Natural killer cell (primary cell): ENCODE measurements at regions not wholly inside any gene's neighbourhood (a gene's known extent, or its start where the extent isn't known, plus 50 kb on each side); places are given as distances from the start of the nearest gene placed in this dataset.

Experiments
- ATAC-seq, 3 donors: fragments of 150-1000 bp in 2 of 3; fragments of 200-7000 bp in 1 of 3; cut with Tn5 transposase; 1 replicate in 1 of 3; 2 replicates in 2 of 3; pipeline ENCODE4 v1.10.0; 2021; ENCODE audit warnings: mild to moderate bottlenecking in 2 of 3, moderate library complexity in 2 of 3
- DNase-seq, 2 donors: peaks; one replicate each; pipeline versions ENCODE4 v3.0.0 to v3.0.0-alpha.2; 2013 to 2021; ENCODE audit warnings: mixed read lengths in 1 of 2
- H3K27ac ChIP-seq: one replicate; pipeline ENCODE4 v1.5.1; 2013; ENCODE audit warnings: mild to moderate bottlenecking, low read length
- H3K27me3 ChIP-seq: one replicate; pipeline ENCODE4 v1.6.1; 2013; ENCODE audit warnings: low read length; ENCODE audit not compliant: control insufficient read depth, insufficient read depth
- H3K36me3 ChIP-seq: one replicate; pipeline ENCODE4 v1.6.1; 2013; ENCODE audit warnings: low read length; ENCODE audit not compliant: control insufficient read depth, insufficient read depth
- H3K4me1 ChIP-seq: one replicate; pipeline ENCODE4 v1.6.1; 2013; ENCODE audit warnings: low read length; ENCODE audit not compliant: control insufficient read depth, insufficient read depth
- H3K4me3 ChIP-seq: one replicate; pipeline ENCODE4 v1.5.1; 2013; ENCODE audit warnings: low read length
- H3K9me3 ChIP-seq: one replicate; pipeline ENCODE4 v1.6.1; 2013; ENCODE audit warnings: low read length; ENCODE audit not compliant: control insufficient read depth, insufficient read depth
- H3K27ac Mint-ChIP-seq, 2 donors: one replicate each; pipeline ENCODE4 v1.8.0; 2022; ENCODE audit warnings: mild to moderate bottlenecking in 2 of 2, mixed read lengths in 2 of 2, moderate library complexity in 1 of 2
- H3K27me3 Mint-ChIP-seq, 2 donors: one replicate each; pipeline ENCODE4 v1.8.0; 2022; ENCODE audit warnings: low read depth in 2 of 2, mixed read lengths in 2 of 2
- H3K36me3 Mint-ChIP-seq: one replicate; pipeline ENCODE4 v1.8.0; 2022; ENCODE audit warnings: mixed read lengths
- H3K4me1 Mint-ChIP-seq, 2 donors: one replicate each; pipeline ENCODE4 v1.8.0; 2022; ENCODE audit warnings: mixed read lengths in 2 of 2
- H3K4me3 Mint-ChIP-seq: one replicate; pipeline ENCODE4 v1.8.0; 2022; ENCODE audit warnings: mild to moderate bottlenecking, moderate library complexity, mixed read lengths
- H3K9me3 Mint-ChIP-seq, 2 donors: one replicate each; pipeline ENCODE4 v1.8.0; 2022; ENCODE audit warnings: mixed read lengths in 2 of 2
- CTCF ChIP-seq: fragments of 200-600 bp; IDR thresholded peaks from one replicate; pipeline ENCODE4 v1.8.0; 2022; ENCODE audit warnings: antibody characterized with exemption
- WGBS: methylation state at CpG from one replicate; pipeline ENCODE4 v1.1.7; 2013; ENCODE audit warnings: missing lambda C conversion rate; ENCODE audit not compliant: insufficient coverage; 5-methylcytosine and 5-hydroxymethylcytosine counted together
- intact Hi-C: fragments of 100-400 bp; cut with micrococcal nuclease; formaldehyde crosslinking; loops from one replicate; pipeline ENCODE4 v1.14.2; 2022

- Histone ChIP-seq H3K27ac (no peak overlapping the region), H3K36me3 (no peaks in the 10 kb centered on the region), H3K4me3 (no peak overlapping the region), H3K4me1 (no peaks in the 10 kb centered on the region), H3K27me3 (no peaks in the 10 kb centered on the region), H3K9me3 (peaks cover 6% of the 10 kb centered on the region)
- Mint-ChIP-seq H3K27me3 (no peaks in the 10 kb centered on the region), H3K27ac (no peak overlapping the region), H3K4me1 (no peaks in the 10 kb centered on the region), H3K9me3 (peaks cover 5 to 9% of the 10 kb centered on the region in 2 donors), H3K4me3 (no peak overlapping the region), H3K36me3 (peaks cover 5% of the 10 kb centered on the region)
- DNase-seq (peak in 1 of 2 donors; percentile 18), ATAC-seq (no peak)
- 91% methylated on average over 8 of the region's 8 CpGs for WGBS
- no peak for TF ChIP-seq CTCF
- intact Hi-C loops = no loop called here
Observed at GRCh38 chr6:141077355-141078333, 1055.1 kb upstream of the GJE1 start.

GRCh38 chr6:141057761-141058160 is 1075.0 kb upstream of the GJE1 start:
- 92% methylated on average over 2 of the region's 2 CpGs for WGBS

GRCh38 chr6:141056945-141057625 is 1075.6 kb upstream of the GJE1 start:
- Mint-ChIP-seq H3K4me1 (no peaks in the 10 kb centered on the region), H3K4me3 (no peak overlapping the region), H3K9me3 (peaks cover 3 to 8% of the 10 kb centered on the region in 2 donors), H3K27ac (no peak overlapping the region), H3K36me3 (no peaks in the 10 kb centered on the region), H3K27me3 (no peaks in the 10 kb centered on the region)
- ATAC-seq (no peak), DNase-seq (no peak)
- Histone ChIP-seq H3K27ac (no peak overlapping the region), H3K36me3 (no peaks in the 10 kb centered on the region), H3K4me3 (no peak overlapping the region), H3K27me3 (no peaks in the 10 kb centered on the region), H3K4me1 (no peaks in the 10 kb centered on the region), H3K9me3 (no peaks in the 10 kb centered on the region)
- intact Hi-C loops = no loop called here
- WGBS = no CpG with 5 or more reads among the region's 2 CpGs
- no peak for TF ChIP-seq CTCF

More at GRCh38 chr6:141057761-141058160, 1075.0 kb upstream of the GJE1 start:
- Mint-ChIP-seq H3K4me1 (no peaks in the 10 kb centered on the region), H3K27ac (no peak overlapping the region), H3K9me3 (peaks cover 2 to 7% of the 10 kb centered on the region in 2 donors), H3K27me3 (no peaks in the 10 kb centered on the region), H3K36me3 (no peaks in the 10 kb centered on the region), H3K4me3 (no peak overlapping the region)
- H3K4me1 ChIP-seq = no peaks in the 10 kb centered on the region
- DNase-seq (no peak), ATAC-seq (no peak)
- intact Hi-C loops = no loop called here
- H3K36me3 ChIP-seq = no peaks in the 10 kb centered on the region
- TF ChIP-seq CTCF = no peak
- H3K4me3 ChIP-seq = no peak overlapping the region
- H3K9me3 ChIP-seq = no peaks in the 10 kb centered on the region
- H3K27ac ChIP-seq = no peak overlapping the region
- H3K27me3 ChIP-seq = no peaks in the 10 kb centered on the region
